Body of pancreas (tissue), 4 donors: ENCODE measurements at regions not wholly inside any gene's neighbourhood (a gene's known extent, or its start where the extent isn't known, plus 50 kb on each side); places are given as distances from the start of the nearest gene placed in this dataset.

Experiments
- ATAC-seq: fragments of 150-250 bp; one replicate; pipeline ENCODE4 v1.9.1; 2016
- DNase-seq, 4 donors: peaks; one replicate each; pipeline ENCODE4 v3.0.0-alpha.2; 2019
- H3K27ac ChIP-seq, 4 donors: fragments of 200-600 bp; sonication (generic); 1 replicate in 3 of 4; 2 replicates in 1 of 4; pipeline versions ENCODE4 v1.5.1 to v1.6.1; 2016 to 2019; ENCODE audit warnings: mild to moderate bottlenecking in 1 of 4, mixed read lengths in 1 of 4, moderate library complexity in 1 of 4
- H3K27me3 ChIP-seq, 2 donors: fragments of 200-600 bp; sonication (generic); one replicate each; pipeline ENCODE4 v1.6.0; 2016; ENCODE audit warnings: mild to moderate bottlenecking in 1 of 2
- H3K36me3 ChIP-seq, 2 donors: fragments of 200-600 bp; sonication (generic); replicated peaks in 1 of 2; 2 replicates each; pipeline ENCODE4 v1.5.1; 2016; ENCODE audit warnings: low read depth in 2 of 2; ENCODE audit not compliant: insufficient read depth in 1 of 2
- H3K4me1 ChIP-seq: fragments of 200-600 bp; sonication (generic); one replicate; pipeline ENCODE4 v1.6.0; 2016
- H3K4me3 ChIP-seq, 2 donors: fragments of 200-600 bp; sonication (generic); 1 replicate in 1 of 2; 2 replicates in 1 of 2; pipeline ENCODE4 v1.5.1; 2016 to 2019
- H3K9me3 ChIP-seq, 3 donors: fragments of 200-600 bp; sonication (generic); 1 replicate in 2 of 3; 2 replicates in 1 of 3; pipeline ENCODE4 v1.5.1; 2016
- POLR2A ChIP-seq, 3 donors: fragments of 450-650 bp; IDR thresholded peaks; one replicate each; pipeline ENCODE4 v1.6.1; 2016; ENCODE audit warnings: antibody characterized with exemption in 3 of 3, mild to moderate bottlenecking in 2 of 3
- WGBS, 2 donors: methylation state at CpG; one replicate each; pipeline ENCODE4 v1.1.5; 2017; 5-methylcytosine and 5-hydroxymethylcytosine counted together
- intact Hi-C: fragments of 100-400 bp; cut with DNase I; formaldehyde crosslinking; loops from one replicate; pipeline ENCODE4 v1.15.1; 2023
- TF ChIP-seq, protein P1 (sequence below), 7 experiments: fragments of 450-650 bp in 4 of 7; fragments of 200-600 bp in 3 of 7; sonication (generic) in 3 of 7; IDR thresholded peaks; one replicate each; pipeline ENCODE4 v1.5.1; 2016 to 2019; ENCODE audit warnings: antibody characterized with exemption in 7 of 7

DNA sequence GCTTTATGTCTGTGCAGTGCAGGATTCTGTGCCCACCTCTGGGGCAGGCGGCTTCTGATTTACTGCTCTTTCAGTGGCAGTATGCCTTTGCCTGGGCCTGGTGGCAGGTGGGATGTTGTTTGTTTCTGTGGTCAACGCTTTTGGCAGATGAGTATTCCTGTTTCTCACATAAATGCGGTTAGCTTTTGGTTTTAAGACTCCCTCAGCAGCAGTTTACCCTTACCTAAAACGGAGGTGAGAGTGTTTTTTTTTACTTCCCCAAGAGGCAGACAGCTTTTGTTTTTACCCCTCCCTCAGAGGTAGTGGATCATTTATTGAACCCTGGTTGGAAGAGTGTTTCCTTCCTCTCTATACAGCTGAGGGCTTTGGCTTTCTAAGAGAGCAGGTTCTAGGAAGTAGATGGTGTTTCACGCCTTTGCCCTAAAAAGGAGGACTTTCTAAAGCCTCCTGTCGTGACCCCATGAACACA, 134.1 kb upstream of the PLSCR5 start:
- intact Hi-C loops: no loop called here
- TF ChIP-seq, protein P1, sequence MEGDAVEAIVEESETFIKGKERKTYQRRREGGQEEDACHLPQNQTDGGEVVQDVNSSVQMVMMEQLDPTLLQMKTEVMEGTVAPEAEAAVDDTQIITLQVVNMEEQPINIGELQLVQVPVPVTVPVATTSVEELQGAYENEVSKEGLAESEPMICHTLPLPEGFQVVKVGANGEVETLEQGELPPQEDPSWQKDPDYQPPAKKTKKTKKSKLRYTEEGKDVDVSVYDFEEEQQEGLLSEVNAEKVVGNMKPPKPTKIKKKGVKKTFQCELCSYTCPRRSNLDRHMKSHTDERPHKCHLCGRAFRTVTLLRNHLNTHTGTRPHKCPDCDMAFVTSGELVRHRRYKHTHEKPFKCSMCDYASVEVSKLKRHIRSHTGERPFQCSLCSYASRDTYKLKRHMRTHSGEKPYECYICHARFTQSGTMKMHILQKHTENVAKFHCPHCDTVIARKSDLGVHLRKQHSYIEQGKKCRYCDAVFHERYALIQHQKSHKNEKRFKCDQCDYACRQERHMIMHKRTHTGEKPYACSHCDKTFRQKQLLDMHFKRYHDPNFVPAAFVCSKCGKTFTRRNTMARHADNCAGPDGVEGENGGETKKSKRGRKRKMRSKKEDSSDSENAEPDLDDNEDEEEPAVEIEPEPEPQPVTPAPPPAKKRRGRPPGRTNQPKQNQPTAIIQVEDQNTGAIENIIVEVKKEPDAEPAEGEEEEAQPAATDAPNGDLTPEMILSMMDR (IDR thresholded peaks at IDR 0.05): no peak

DNA sequence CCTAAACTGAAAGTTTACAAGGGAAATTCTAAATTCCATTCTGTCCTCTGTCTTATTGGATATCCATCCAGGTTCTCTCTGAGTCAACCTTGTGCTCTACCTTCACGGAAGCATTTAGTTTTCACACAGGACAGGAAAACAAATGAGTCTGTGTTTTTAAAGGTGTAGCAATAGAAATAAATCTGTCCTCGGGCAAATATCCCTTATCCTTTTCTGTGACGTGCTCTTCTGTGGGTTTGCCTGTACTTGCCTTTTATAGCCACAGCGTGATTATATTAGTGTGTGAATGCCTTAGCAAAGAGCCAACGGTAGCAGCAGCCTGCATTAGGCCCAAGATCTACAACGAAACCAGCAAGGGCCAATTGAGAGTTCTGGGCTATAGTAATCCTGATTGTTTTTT, 127.2 kb upstream of the PLSCR5 start:
- no peaks in the 10 kb centered on the region for H3K27me3 ChIP-seq
- no peaks in the 10 kb centered on the region for H3K36me3 ChIP-seq
- H3K4me3 ChIP-seq: no peak overlapping the region
- H3K27ac ChIP-seq: no peak overlapping the region
- H3K4me1 ChIP-seq: no peaks in the 10 kb centered on the region
- intact Hi-C loops: no loop called here
- DNase-seq (no peak), ATAC-seq (no peak)
- no peaks in the 10 kb centered on the region for H3K9me3 ChIP-seq
- TF ChIP-seq, protein P1 (IDR thresholded peaks at IDR 0.05): no peak
- no peak for TF ChIP-seq POLR2A (IDR thresholded peaks at IDR 0.05)
- 75 to 77% methylated on average over 6 of the region's 6 CpGs for WGBS, 2 donors

More for the DNA sequence above, 134.1 kb upstream of the PLSCR5 start:
- no peak for ATAC-seq
- Histone ChIP-seq H3K4me3 (no peak overlapping the region), H3K4me1 (no peaks in the 10 kb centered on the region), H3K36me3 (no peaks in the 10 kb centered on the region), H3K9me3 (no peaks in the 10 kb centered on the region), H3K27me3 (no peaks in the 10 kb centered on the region), H3K27ac (no peak overlapping the region)
- 68 to 71% methylated on average over 6 of the region's 6 CpGs for WGBS, 2 donors
- DNase-seq: no peak

DNA sequence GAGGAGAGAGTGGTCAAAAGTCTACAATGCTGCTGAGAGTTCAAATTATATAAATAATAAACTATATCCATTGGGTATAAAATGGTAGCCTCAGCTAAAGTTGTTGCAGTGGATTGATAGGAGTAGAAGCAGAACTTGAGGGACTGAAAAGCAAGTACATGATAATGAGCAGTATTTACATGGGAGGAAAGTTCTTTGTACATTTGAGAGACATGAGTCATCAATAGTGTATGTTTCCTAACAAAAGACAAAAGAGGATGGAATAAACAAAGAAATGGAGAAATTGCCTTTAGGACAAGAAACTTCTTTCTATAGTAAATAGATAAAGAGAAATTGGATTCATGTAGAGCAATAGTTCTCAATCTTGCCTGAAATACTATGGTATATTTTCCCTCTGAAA, 110.0 kb upstream of the PLSCR5 start:
- intact Hi-C loops: no loop called here
- Histone ChIP-seq H3K4me3 (no peak overlapping the region), H3K36me3 (no peaks in the 10 kb centered on the region), H3K27me3 (no peaks in the 10 kb centered on the region), H3K9me3 (no peaks in the 10 kb centered on the region), H3K4me1 (no peaks in the 10 kb centered on the region), H3K27ac (no peak overlapping the region)
- no peak for DNase-seq
- no peak for ATAC-seq
- TF ChIP-seq, protein P1 (IDR thresholded peaks at IDR 0.05): no peak
- no peak for TF ChIP-seq POLR2A (IDR thresholded peaks at IDR 0.05)

DNA sequence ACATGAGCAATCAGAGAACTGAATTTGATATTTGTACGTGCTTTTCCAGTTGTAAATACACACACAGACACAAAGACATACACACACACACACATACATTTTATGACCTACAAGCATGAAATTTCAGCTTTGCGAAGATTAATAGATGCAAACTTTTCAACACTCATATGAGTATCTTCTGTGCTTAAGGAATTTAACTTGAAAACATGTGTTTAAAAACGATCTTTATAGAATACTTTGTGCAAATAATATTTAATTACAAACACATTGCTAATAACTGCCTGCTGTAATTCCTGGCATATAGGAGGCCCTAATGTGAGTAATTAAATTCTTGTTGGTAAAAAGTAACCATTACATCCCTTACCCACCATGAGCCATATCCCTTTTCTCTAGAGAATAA, 107.7 kb upstream of the PLSCR5 start:
- H3K9me3 ChIP-seq: no peaks in the 10 kb centered on the region
- no peak overlapping the region for H3K27ac ChIP-seq
- ATAC-seq (no peak), DNase-seq (no peak)
- H3K4me3 ChIP-seq: no peak overlapping the region
- 64 to 74% methylated on average over 3 of the region's 3 CpGs for WGBS, 2 donors
- intact Hi-C loops: no loop called here
- TF ChIP-seq, protein P1 (IDR thresholded peaks at IDR 0.05): no peak
- TF ChIP-seq POLR2A (IDR thresholded peaks at IDR 0.05): no peak
- H3K36me3 ChIP-seq: no peaks in the 10 kb centered on the region
- no peaks in the 10 kb centered on the region for H3K4me1 ChIP-seq
- no peaks in the 10 kb centered on the region for H3K27me3 ChIP-seq

DNA sequence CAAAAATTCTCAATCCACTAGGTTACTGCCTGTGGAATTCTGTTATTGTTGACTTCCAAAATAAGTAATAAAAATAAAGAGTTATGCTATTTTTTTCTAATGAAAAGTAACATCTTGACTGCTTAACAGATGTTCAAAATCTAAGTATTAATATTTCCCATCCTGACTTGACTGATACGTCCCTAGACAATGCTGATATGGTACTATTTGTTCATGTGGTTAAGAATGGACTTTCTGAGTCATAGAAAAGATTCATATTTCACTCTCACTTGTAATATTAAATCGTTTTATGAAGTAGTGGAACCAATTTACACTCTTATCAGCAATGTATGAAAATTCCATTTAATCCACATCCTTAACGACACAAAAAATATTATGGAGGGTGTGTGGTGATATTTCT, 104.8 kb upstream of the PLSCR5 start:
- Histone ChIP-seq H3K27ac (no peak overlapping the region), H3K9me3 (no peaks in the 10 kb centered on the region), H3K36me3 (no peaks in the 10 kb centered on the region), H3K27me3 (no peaks in the 10 kb centered on the region), H3K4me1 (no peaks in the 10 kb centered on the region), H3K4me3 (no peak overlapping the region)
- no peak for ATAC-seq
- no peak for DNase-seq
- WGBS, 2 donors: 50 to 54% methylated on average over 3 of the region's 3 CpGs
- TF ChIP-seq POLR2A (IDR thresholded peaks at IDR 0.05): no peak
- TF ChIP-seq, protein P1 (IDR thresholded peaks at IDR 0.05): no peak
- intact Hi-C loops: no loop called here
